Neural progenitor cell (in vitro differentiated cells): ENCODE measurements at regions not wholly inside any gene's neighbourhood (a gene's known extent, or its start where the extent isn't known, plus 50 kb on each side); places are given as distances from the start of the nearest gene placed in this dataset.

ENCODE experiments used
- DNase-seq: peaks from one replicate; pipeline ENCODE4 v3.0.0-alpha.2; 2016; ENCODE audit warnings: low spot score
- H2AFZ ChIP-seq: fragments of 200-600 bp; sonication (generic); replicated peaks from 2 replicates; pipeline ENCODE4 v1.6.1; 2016; ENCODE audit warnings: antibody characterized with exemption
- H3F3A ChIP-seq: fragments of 200-600 bp; sonication (generic); 2 replicates; pipeline ENCODE4 v1.6.1; 2016; ENCODE audit warnings: antibody characterized with exemption, low read depth
- H3K27ac ChIP-seq: fragments of 200-600 bp; sonication (generic); 2 replicates; pipeline ENCODE4 v1.5.1; 2016; ENCODE audit warnings: mild to moderate bottlenecking
- H3K27me3 ChIP-seq: fragments of 200-600 bp; sonication (generic); 2 replicates; pipeline ENCODE4 v1.6.1; 2016; ENCODE audit warnings: mild to moderate bottlenecking, moderate library complexity
- H3K36me3 ChIP-seq: fragments of 200-600 bp; sonication (generic); 2 replicates; pipeline ENCODE4 v1.5.1; 2016
- H3K4me1 ChIP-seq: fragments of 200-600 bp; sonication (generic); 2 replicates; pipeline ENCODE4 v1.6.1; 2016; ENCODE audit warnings: mixed run types
- H3K4me2 ChIP-seq: fragments of 200-600 bp; sonication (generic); 2 replicates; pipeline ENCODE4 v1.6.1; 2016
- H3K4me3 ChIP-seq: fragments of 200-600 bp; sonication (generic); 2 replicates; pipeline ENCODE4 v1.5.1; 2016
- H3K79me2 ChIP-seq: fragments of 200-600 bp; sonication (generic); 2 replicates; pipeline ENCODE4 v1.6.1; 2016; ENCODE audit warnings: low read depth
- H3K9ac ChIP-seq: fragments of 200-600 bp; sonication (generic); 2 replicates; pipeline ENCODE4 v1.6.1; 2016
- H3K9me3 ChIP-seq: fragments of 200-600 bp; sonication (generic); 2 replicates; pipeline ENCODE4 v1.5.1; 2016; ENCODE audit warnings: low read depth
- H4K20me1 ChIP-seq: fragments of 200-600 bp; sonication (generic); 2 replicates; pipeline ENCODE4 v1.6.1; 2016; ENCODE audit warnings: low read depth
- H3K27ac Mint-ChIP-seq: 3 replicates; pipeline ENCODE4 v1.8.0; 2021; ENCODE audit warnings: mixed read lengths
- H3K27me3 Mint-ChIP-seq: 2 replicates; pipeline ENCODE4 v1.8.0; 2022; ENCODE audit warnings: low read depth, mild to moderate bottlenecking, inconsistent platforms, moderate library complexity, mixed read lengths; ENCODE audit not compliant: insufficient read depth
- H3K36me3 Mint-ChIP-seq: 3 replicates; pipeline ENCODE4 v1.8.0; 2021; ENCODE audit warnings: mixed read lengths
- H3K4me1 Mint-ChIP-seq: 3 replicates; pipeline ENCODE4 v1.8.0; 2021; ENCODE audit warnings: mixed read lengths
- H3K4me3 Mint-ChIP-seq: 3 replicates; pipeline ENCODE4 v1.8.0; 2021; ENCODE audit warnings: mild to moderate bottlenecking, moderate library complexity, mixed read lengths
- H3K9me3 Mint-ChIP-seq: 3 replicates; pipeline ENCODE4 v1.8.0; 2020; ENCODE audit warnings: mixed read lengths
- EZH2 ChIP-seq: fragments of 200-600 bp; sonication (generic); IDR thresholded peaks from 2 replicates; pipeline ENCODE4 v1.6.1; 2017; ENCODE audit warnings: antibody characterized with exemption, mild to moderate bottlenecking, moderate library complexity
- EZH2phosphoT487 ChIP-seq: fragments of 200-600 bp; sonication (generic); IDR thresholded peaks from 2 replicates; pipeline ENCODE4 v1.6.1; 2017; ENCODE audit warnings: antibody characterized with exemption
- TF ChIP-seq, protein P1 (sequence below): fragments of 200-600 bp; sonication (generic); IDR thresholded peaks from 2 replicates; pipeline ENCODE4 v1.5.1; 2017; ENCODE audit warnings: antibody characterized with exemption, mild to moderate bottlenecking

DNA sequence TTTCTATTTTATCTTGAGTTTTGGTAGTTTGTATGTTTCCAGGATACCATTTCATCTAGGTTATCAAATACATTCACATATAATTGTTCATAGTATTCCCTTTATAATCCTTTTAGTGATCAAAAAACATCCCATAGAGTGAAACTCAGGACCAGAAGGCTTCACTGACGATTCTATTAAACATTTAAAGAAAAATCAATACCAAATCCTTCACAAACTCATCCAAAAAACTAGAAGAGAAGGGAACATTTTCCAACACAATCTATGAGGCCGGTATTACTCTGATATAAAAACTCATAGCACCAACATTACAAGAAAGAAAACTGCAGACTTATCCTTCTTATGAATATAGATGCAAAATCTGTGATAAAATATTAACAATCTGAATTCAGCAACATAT is 203.4 kb downstream of the ANKRD50 start:
- peaks cover 2% of the 10 kb centered on the region for H3K27me3 Mint-ChIP-seq

DNA sequence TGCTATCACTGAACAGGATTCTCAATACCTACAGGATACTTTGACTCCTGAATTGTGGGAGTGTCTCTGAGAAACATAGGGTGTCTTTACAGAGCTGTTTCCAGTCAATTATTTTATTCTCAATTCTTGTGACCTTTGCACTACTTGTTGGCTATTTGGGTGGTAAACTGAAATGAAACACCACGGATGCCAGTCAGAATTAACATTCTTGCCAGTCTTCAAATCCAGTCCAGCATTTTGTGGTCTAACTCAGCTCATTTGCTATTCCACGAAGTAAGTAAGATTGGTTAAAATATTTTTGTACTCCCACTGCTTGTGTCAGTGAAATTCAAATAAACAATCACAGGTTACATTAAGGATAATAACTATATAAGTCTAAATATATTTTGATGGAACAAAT is 197.9 kb downstream of the ANKRD50 start:
- Histone ChIP-seq H3K9me3 (no peaks in the 10 kb centered on the region), H3K36me3 (no peaks in the 10 kb centered on the region), H3K9ac (no peak overlapping the region), H3K27me3 (no peaks in the 10 kb centered on the region), H3K4me3 (no peak overlapping the region), H3K4me2 (no peak overlapping the region), H3K79me2 (no peaks in the 10 kb centered on the region), H3F3A (no peaks in the 10 kb centered on the region), H3K4me1 (no peaks in the 10 kb centered on the region), H2AFZ (peak overlapping the region; percentile 40), H4K20me1 (no peaks in the 10 kb centered on the region), H3K27ac (no peak overlapping the region)
- Mint-ChIP-seq H3K4me3 (no peak overlapping the region), H3K27ac (no peak overlapping the region), H3K36me3 (no peaks in the 10 kb centered on the region), H3K27me3 (no peaks in the 10 kb centered on the region), H3K9me3 (no peaks in the 10 kb centered on the region), H3K4me1 (no peaks in the 10 kb centered on the region)
- TF ChIP-seq, protein P1, sequence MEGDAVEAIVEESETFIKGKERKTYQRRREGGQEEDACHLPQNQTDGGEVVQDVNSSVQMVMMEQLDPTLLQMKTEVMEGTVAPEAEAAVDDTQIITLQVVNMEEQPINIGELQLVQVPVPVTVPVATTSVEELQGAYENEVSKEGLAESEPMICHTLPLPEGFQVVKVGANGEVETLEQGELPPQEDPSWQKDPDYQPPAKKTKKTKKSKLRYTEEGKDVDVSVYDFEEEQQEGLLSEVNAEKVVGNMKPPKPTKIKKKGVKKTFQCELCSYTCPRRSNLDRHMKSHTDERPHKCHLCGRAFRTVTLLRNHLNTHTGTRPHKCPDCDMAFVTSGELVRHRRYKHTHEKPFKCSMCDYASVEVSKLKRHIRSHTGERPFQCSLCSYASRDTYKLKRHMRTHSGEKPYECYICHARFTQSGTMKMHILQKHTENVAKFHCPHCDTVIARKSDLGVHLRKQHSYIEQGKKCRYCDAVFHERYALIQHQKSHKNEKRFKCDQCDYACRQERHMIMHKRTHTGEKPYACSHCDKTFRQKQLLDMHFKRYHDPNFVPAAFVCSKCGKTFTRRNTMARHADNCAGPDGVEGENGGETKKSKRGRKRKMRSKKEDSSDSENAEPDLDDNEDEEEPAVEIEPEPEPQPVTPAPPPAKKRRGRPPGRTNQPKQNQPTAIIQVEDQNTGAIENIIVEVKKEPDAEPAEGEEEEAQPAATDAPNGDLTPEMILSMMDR = no peak
- TF ChIP-seq EZH2phosphoT487 (no peak), EZH2 (no peak)
- no peak for DNase-seq

More for the DNA sequence above, 203.4 kb downstream of the ANKRD50 start:
- H3K36me3 ChIP-seq = no peaks in the 10 kb centered on the region
- no peak overlapping the region for H3K4me3 Mint-ChIP-seq
- H2AFZ ChIP-seq = no peak overlapping the region
- no peak overlapping the region for H3K9ac ChIP-seq
- no peaks in the 10 kb centered on the region for H3K79me2 ChIP-seq
- no peaks in the 10 kb centered on the region for H3K9me3 Mint-ChIP-seq
- no peaks in the 10 kb centered on the region for H3K4me1 Mint-ChIP-seq
- no peaks in the 10 kb centered on the region for H3F3A ChIP-seq
- H4K20me1 ChIP-seq = no peaks in the 10 kb centered on the region
- no peak overlapping the region for H3K4me2 ChIP-seq
- TF ChIP-seq, protein P1 = no peak
- TF ChIP-seq EZH2 (no peak), EZH2phosphoT487 (no peak)
- H3K36me3 Mint-ChIP-seq = no peaks in the 10 kb centered on the region
- no peak for DNase-seq
- H3K4me1 ChIP-seq = no peaks in the 10 kb centered on the region
- no peak overlapping the region for H3K27ac ChIP-seq
- H3K4me3 ChIP-seq = no peak overlapping the region
- no peak overlapping the region for H3K27ac Mint-ChIP-seq
- no peaks in the 10 kb centered on the region for H3K9me3 ChIP-seq
- no peaks in the 10 kb centered on the region for H3K27me3 ChIP-seq

DNA sequence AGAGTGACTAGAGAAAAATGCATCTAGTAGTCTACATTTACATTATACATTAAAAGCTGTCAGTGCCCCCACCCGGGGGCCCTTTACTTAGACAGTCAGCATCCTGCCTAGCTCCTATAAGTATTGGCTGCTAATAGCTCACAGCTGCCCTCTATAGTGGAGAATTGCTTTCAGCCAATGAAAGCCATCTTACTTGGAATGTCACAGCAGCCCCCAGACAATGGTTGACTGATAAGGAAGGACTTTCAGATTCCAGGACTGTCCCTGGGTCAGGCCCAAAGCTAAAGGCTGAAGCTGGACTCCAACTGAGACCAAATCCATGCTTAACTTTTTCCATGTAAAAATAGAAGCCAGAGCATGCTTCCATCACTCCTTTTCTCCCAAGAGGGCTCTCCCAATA is 196.9 kb downstream of the ANKRD50 start:
- TF ChIP-seq EZH2 (no peak), EZH2phosphoT487 (no peak)
- TF ChIP-seq, protein P1 = no peak
- no peaks in the 10 kb centered on the region for H3K9me3 Mint-ChIP-seq

More for the DNA sequence above, 196.9 kb downstream of the ANKRD50 start:
- Mint-ChIP-seq H3K4me3 (no peak overlapping the region), H3K36me3 (no peaks in the 10 kb centered on the region), H3K27me3 (no peaks in the 10 kb centered on the region), H3K4me1 (no peaks in the 10 kb centered on the region), H3K27ac (no peak overlapping the region)
- peaks cover 7% of the 10 kb centered on the region for H3K4me1 ChIP-seq
- H3F3A ChIP-seq = no peaks in the 10 kb centered on the region
- no peak overlapping the region for H3K4me3 ChIP-seq
- no peaks in the 10 kb centered on the region for H3K27me3 ChIP-seq
- H3K27ac ChIP-seq = no peak overlapping the region
- H3K9ac ChIP-seq = no peak overlapping the region
- H2AFZ ChIP-seq = peak overlapping the region; percentile 80
- H3K79me2 ChIP-seq = no peaks in the 10 kb centered on the region
- H3K36me3 ChIP-seq = no peaks in the 10 kb centered on the region
- no peak overlapping the region for H3K4me2 ChIP-seq
- H4K20me1 ChIP-seq = no peaks in the 10 kb centered on the region
- peak; percentile 47 for DNase-seq
- no peaks in the 10 kb centered on the region for H3K9me3 ChIP-seq
